ENCODE measurements at regions not wholly inside any gene's neighbourhood (a gene's known extent, or its start where the extent isn't known, plus 50 kb on each side); places are given as distances from the start of the nearest gene placed in this dataset.

GRCh38 chr2:100666996-100667395, 104.2 kb downstream of the PDCL3 start (continued):
- TF ChIP-seq ZBTB26 (tag by site-specific recombination; optimal IDR thresholded peaks at IDR 0.05) (no peak), ZNF530 (tag by site-specific recombination; IDR thresholded peaks at IDR 0.05; ENCODE audit: low read depth) (no peak), ZNF558 (tag by site-specific recombination; IDR thresholded peaks at IDR 0.05) (no peak), REPIN1 (tag by site-specific recombination; IDR thresholded peaks at IDR 0.05; ENCODE audit: low read depth) (no peak), ZNF114 (tag by site-specific recombination; IDR thresholded peaks at IDR 0.05) (no peak), ATF2 (tag by site-specific recombination; IDR thresholded peaks at IDR 0.05; ENCODE audit: low read depth) (no peak), ZNF629 (tag by site-specific recombination; IDR thresholded peaks at IDR 0.05) (no peak), SCRT2 (tag by site-specific recombination; IDR thresholded peaks at IDR 0.05) (no peak), ZNF146 (tag by site-specific recombination; IDR thresholded peaks at IDR 0.05) (no peak), GLIS1 (tag by site-specific recombination; IDR thresholded peaks at IDR 0.05) (no peak)

GRCh38 chr2:100667801-100668200, 105.0 kb downstream of the PDCL3 start:
- H3K4me1 ChIP-seq (ENCODE audit: control insufficient read depth, insufficient read depth, low read length), result no peaks in the 10 kb centered on the region
- no peak overlapping the region for H3K27ac ChIP-seq (ENCODE audit: extremely low read depth, low read depth, low read length)
- ChIA-PET POLR2A (no interaction called here), CTCF (no interaction called here)
- no peak overlapping the region for H3K4me3 ChIP-seq (ENCODE audit: low read depth, low read length)
- no peaks in the 10 kb centered on the region for H3K9me3 ChIP-seq (ENCODE audit: control insufficient read depth, insufficient read depth, low read depth, low read length)
- no peak for TF ChIP-seq GLI2 (tag by site-specific recombination; IDR thresholded peaks at IDR 0.05; ENCODE audit: borderline replicate concordance, low read depth)
- TF ChIP-seq ZNF555 (tag by site-specific recombination; conservative IDR thresholded peaks at IDR 0.05), result no peak
- no peak for TF ChIP-seq ZNF670 (tag by site-specific recombination; IDR thresholded peaks at IDR 0.05; ENCODE audit: low read depth)
- TF ChIP-seq ZNF776 (tag by site-specific recombination; IDR thresholded peaks at IDR 0.05; ENCODE audit: borderline replicate concordance), result no peak
- TF ChIP-seq SCRT2 (tag by site-specific recombination; IDR thresholded peaks at IDR 0.05), result no peak
- TF ChIP-seq ZNF354C (tag by site-specific recombination; IDR thresholded peaks at IDR 0.05; ENCODE audit: borderline replicate concordance, low read depth), result no peak
- TF ChIP-seq ZBTB11 (tag by site-specific recombination; conservative IDR thresholded peaks at IDR 0.05; ENCODE audit: low read depth), result no peak
- no peak for TF ChIP-seq ZNF362 (tag by site-specific recombination; IDR thresholded peaks at IDR 0.05)
- TF ChIP-seq ATF2 (tag by site-specific recombination; IDR thresholded peaks at IDR 0.05; ENCODE audit: low read depth), result no peak
- no peak for TF ChIP-seq PRDM1 (tag by site-specific recombination; IDR thresholded peaks at IDR 0.05)
- TF ChIP-seq ZSCAN5A (tag by site-specific recombination; IDR thresholded peaks at IDR 0.05), result no peak
- no peak for TF ChIP-seq EGR2 (tag by site-specific recombination; IDR thresholded peaks at IDR 0.05; ENCODE audit: low read depth)
- H3K36me3 ChIP-seq (ENCODE audit: control insufficient read depth in 2 of 2, insufficient read depth in 1 of 2, low read length in 2 of 2), result no peaks in the 10 kb centered on the region

Data from HEK293 (cell line).